GM18511 (cell line): ENCODE measurements at regions not wholly inside any gene's neighbourhood (a gene's known extent, or its start where the extent isn't known, plus 50 kb on each side); places are given as distances from the start of the nearest gene placed in this dataset.
"Not testable (repeated sequence)": the region's sequence is repeated elsewhere in the genome, so short reads cannot be mapped to it uniquely, and the experiment has no call there.

Experiments
- ATAC-seq: cut with Tn5 transposase; IDR thresholded peaks from one replicate; pipeline ENCODE4 v1.9.1; 2021; ENCODE audit warnings: mild to moderate bottlenecking, moderate library complexity; ENCODE audit not compliant: unreplicated experiment

- ATAC-seq, result not testable (repeated sequence)
Measured at GRCh38 chr16:29330623-29331022, 75.9 kb downstream of the NPIPB11 start.

GRCh38 chr16:29328528-29328927 lies 78.0 kb downstream of the NPIPB11 start:
- not testable (repeated sequence) for ATAC-seq

- ATAC-seq, result not testable (repeated sequence)
Measured at GRCh38 chr16:29327631-29328408, 78.7 kb downstream of the NPIPB11 start.

- not testable (repeated sequence) for ATAC-seq
Measured at GRCh38 chr16:29326164-29327125, 80.1 kb downstream of the NPIPB11 start.

GRCh38 chr16:29323725-29324124 lies 82.8 kb downstream of the NPIPB11 start:
- not testable (repeated sequence) for ATAC-seq

- no peak for ATAC-seq
Measured at GRCh38 chr16:29321585-29321984, 84.9 kb downstream of the NPIPB11 start.

GRCh38 chr16:29321000-29321393 lies 85.5 kb downstream of the NPIPB11 start:
- ATAC-seq, result no peak

GRCh38 chr16:29320274-29320999 lies 86.1 kb downstream of the NPIPB11 start:
- no peak for ATAC-seq

GRCh38 chr16:29319726-29320125 lies 86.8 kb downstream of the NPIPB11 start:
- ATAC-seq, result no peak

GRCh38 chr16:29318561-29318968 lies 87.9 kb downstream of the NPIPB11 start:
- not testable (repeated sequence) for ATAC-seq

- no peak for ATAC-seq
Measured at GRCh38 chr16:29318037-29318436, 88.5 kb downstream of the NPIPB11 start.

GRCh38 chr16:29317269-29317668 lies 89.2 kb downstream of the NPIPB11 start:
- no peak for ATAC-seq

- ATAC-seq, result no peak
Measured at GRCh38 chr16:29316761-29317183, 89.7 kb downstream of the NPIPB11 start.

GRCh38 chr16:29315916-29316517 lies 90.5 kb downstream of the NPIPB11 start:
- no peak for ATAC-seq

GRCh38 chr16:29315046-29315445 lies 91.5 kb downstream of the NPIPB11 start:
- no peak for ATAC-seq

- ATAC-seq, result no peak
Measured at GRCh38 chr16:29314292-29314934, 92.1 kb downstream of the NPIPB11 start.

- ATAC-seq, result no peak
Measured at GRCh38 chr16:29313559-29314048, 92.9 kb downstream of the NPIPB11 start.

- ATAC-seq, result no peak
Measured at GRCh38 chr16:29312835-29313558, 93.5 kb downstream of the NPIPB11 start.

- ATAC-seq, result not testable (repeated sequence)
Measured at GRCh38 chr16:29312345-29312675, 94.2 kb downstream of the NPIPB11 start.
